H9 (cell line): ENCODE measurements at regions not wholly inside any gene's neighbourhood (a gene's known extent, or its start where the extent isn't known, plus 50 kb on each side); places are given as distances from the start of the nearest gene placed in this dataset.
A peak's percentile ranks its signal among the peaks of the same experiment; 100 is the strongest.

Experiments
- DNase-seq: peaks from one replicate; pipeline ENCODE4 v3.0.0-alpha.2; 2017
- H2AFZ ChIP-seq: one replicate; pipeline ENCODE4 v1.6.1; 2013; ENCODE audit warnings: mild to moderate bottlenecking, low read length, control low read depth, moderate library complexity
- H2AK5ac ChIP-seq: 2 replicates; pipeline ENCODE4 v1.6.1; 2013; ENCODE audit warnings: low read length, control low read depth, mixed read lengths; ENCODE audit not compliant: insufficient read length
- H2BK120ac ChIP-seq: one replicate; pipeline ENCODE4 v1.6.1; 2013; ENCODE audit warnings: low read depth, mild to moderate bottlenecking, low read length, control low read depth, inconsistent platforms; ENCODE audit not compliant: poor library complexity, severe bottlenecking
- H2BK12ac ChIP-seq: 2 replicates; pipeline ENCODE4 v1.6.1; 2013; ENCODE audit warnings: low read length, control low read depth, mixed read lengths, low read depth; ENCODE audit not compliant: insufficient read length
- H2BK15ac ChIP-seq: 2 replicates; pipeline ENCODE4 v1.6.1; 2013; ENCODE audit warnings: low read depth, low read length, control low read depth
- H2BK20ac ChIP-seq: one replicate; pipeline ENCODE4 v1.6.1; 2013; ENCODE audit warnings: low read depth, mild to moderate bottlenecking, low read length, control low read depth, inconsistent platforms; ENCODE audit not compliant: poor library complexity, severe bottlenecking
- H2BK5ac ChIP-seq: 2 replicates; pipeline ENCODE4 v1.6.1; 2013; ENCODE audit warnings: low read length, control low read depth, mixed read lengths; ENCODE audit not compliant: insufficient read length
- H3K14ac ChIP-seq: 2 replicates; pipeline ENCODE4 v1.6.1; 2013; ENCODE audit warnings: low read length, control low read depth; ENCODE audit not compliant: insufficient read depth
- H3K18ac ChIP-seq: 2 replicates; pipeline ENCODE4 v1.6.1; 2013; ENCODE audit warnings: low read depth, mild to moderate bottlenecking, mixed read lengths, low read length, control low read depth; ENCODE audit not compliant: insufficient read length
- H3K23ac ChIP-seq: 2 replicates; pipeline ENCODE4 v1.6.1; 2013; ENCODE audit warnings: low read length, control low read depth, mixed read lengths, low read depth; ENCODE audit not compliant: insufficient read length
- H3K23me2 ChIP-seq: 2 replicates; pipeline ENCODE4 v1.6.1; 2013; ENCODE audit warnings: low read depth, mild to moderate bottlenecking, mixed read lengths, low read length, control low read depth; ENCODE audit not compliant: insufficient read length, poor library complexity, severe bottlenecking
- H3K27ac ChIP-seq: 2 replicates; pipeline ENCODE4 v1.5.1; 2013; ENCODE audit warnings: low read length, control low read depth, mixed read lengths, low read depth; ENCODE audit not compliant: insufficient read length
- H3K27me3 ChIP-seq: 2 replicates; pipeline ENCODE4 v1.6.1; 2013; ENCODE audit warnings: low read length, control low read depth, inconsistent platforms; ENCODE audit not compliant: insufficient read depth
- H3K4ac ChIP-seq: 2 replicates; pipeline ENCODE4 v1.6.1; 2013; ENCODE audit warnings: low read depth, mild to moderate bottlenecking, control low read depth, inconsistent platforms, low read length, moderate library complexity
- H3K4me1 ChIP-seq: 2 replicates; pipeline ENCODE4 v1.6.1; 2013; ENCODE audit warnings: low read length, control low read depth, inconsistent platforms; ENCODE audit not compliant: insufficient read depth
- H3K4me2 ChIP-seq: 2 replicates; pipeline ENCODE4 v1.6.1; 2013; ENCODE audit warnings: low read length, control low read depth, mixed read lengths; ENCODE audit not compliant: insufficient read length, insufficient read depth
- H3K56ac ChIP-seq: 2 replicates; pipeline ENCODE4 v1.6.1; 2013; ENCODE audit warnings: low read depth, mild to moderate bottlenecking, mixed read lengths, low read length, control low read depth; ENCODE audit not compliant: insufficient read length
- H3K79me1 ChIP-seq: 2 replicates; pipeline ENCODE4 v1.6.1; 2013; ENCODE audit warnings: low read depth, mild to moderate bottlenecking, moderate library complexity, low read length, control low read depth, inconsistent platforms; ENCODE audit not compliant: insufficient read depth, poor library complexity, severe bottlenecking
- H3K79me2 ChIP-seq: 2 replicates; pipeline ENCODE4 v1.6.1; 2013; ENCODE audit warnings: low read length, control low read depth, inconsistent platforms; ENCODE audit not compliant: insufficient read depth
- H3K9ac ChIP-seq: 2 replicates; pipeline ENCODE4 v1.6.1; 2013; ENCODE audit warnings: low read length, control low read depth, mixed read lengths; ENCODE audit not compliant: insufficient read length; ENCODE audit errors: extremely low read depth
- H3K9me3 ChIP-seq: one replicate; pipeline ENCODE4 v1.6.1; 2013; ENCODE audit warnings: low read depth, low read length, inconsistent platforms; ENCODE audit not compliant: control insufficient read depth
- H3T11ph ChIP-seq: one replicate; pipeline ENCODE4 v1.6.1; 2013; ENCODE audit warnings: mild to moderate bottlenecking, low read length, control low read depth, inconsistent platforms
- H4K20me1 ChIP-seq: one replicate; pipeline ENCODE4 v1.6.1; 2013; ENCODE audit not compliant: control insufficient read depth, insufficient read length, insufficient read depth
- H4K5ac ChIP-seq: 2 replicates; pipeline ENCODE4 v1.6.1; 2013; ENCODE audit warnings: low read depth, mild to moderate bottlenecking, mixed read lengths, low read length, control low read depth; ENCODE audit not compliant: insufficient read length
- H4K8ac ChIP-seq: replicated peaks from 2 replicates; pipeline ENCODE4 v1.6.1; 2013; ENCODE audit warnings: low read length, control low read depth, mixed read lengths, low read depth; ENCODE audit not compliant: insufficient read length
- H4K91ac ChIP-seq: 2 replicates; pipeline ENCODE4 v1.6.1; 2013; ENCODE audit warnings: low read depth, mild to moderate bottlenecking, moderate library complexity, mixed read lengths, low read length, control low read depth; ENCODE audit not compliant: insufficient read length
- H3K27ac Mint-ChIP-seq, 3 experiments: 2 replicates in 2 of 3; 3 replicates in 1 of 3; pipeline ENCODE4 v1.8.0; 2020 to 2021; ENCODE audit warnings: mixed read lengths in 3 of 3, mild to moderate bottlenecking in 1 of 3, moderate library complexity in 1 of 3
- H3K27me3 Mint-ChIP-seq: 2 replicates; pipeline ENCODE4 v1.8.0; 2021; ENCODE audit warnings: low read depth, mild to moderate bottlenecking, moderate library complexity, mixed read lengths
- H3K36me3 Mint-ChIP-seq, 3 experiments: 2 replicates in 2 of 3; 3 replicates in 1 of 3; pipeline ENCODE4 v1.8.0; 2020 to 2021; ENCODE audit warnings: low read depth in 3 of 3, mixed read lengths in 3 of 3; ENCODE audit not compliant: insufficient read depth in 1 of 3
- H3K4me1 Mint-ChIP-seq, 2 experiments: 2 replicates each; pipeline ENCODE4 v1.8.0; 2020; ENCODE audit warnings: mixed read lengths in 2 of 2
- H3K4me3 Mint-ChIP-seq, 2 experiments: 2 replicates in 1 of 2; 3 replicates in 1 of 2; pipeline ENCODE4 v1.8.0; 2020 to 2021; ENCODE audit warnings: mild to moderate bottlenecking in 2 of 2, mixed read lengths in 2 of 2, moderate library complexity in 1 of 2
- H3K9me3 Mint-ChIP-seq, 2 experiments: 2 replicates in 1 of 2; 3 replicates in 1 of 2; pipeline ENCODE4 v1.8.0; 2020; ENCODE audit warnings: mild to moderate bottlenecking in 2 of 2, mixed read lengths in 2 of 2, moderate library complexity in 1 of 2
- WGBS: extraction: QIAGEN DNeasy Blood & Tissue Kit; methylation state at CpG from one replicate; pipeline ENCODE4 v1.1.7; 2013; ENCODE audit warnings: missing lambda C conversion rate, low lambda C conversion rate, mixed read lengths; ENCODE audit not compliant: insufficient read length; ENCODE audit errors: extremely low coverage; 5-methylcytosine and 5-hydroxymethylcytosine counted together
- TF ChIP-seq, protein P1 (sequence below): fragments of 200-600 bp; sonication (generic); conservative IDR thresholded peaks from 3 replicates; pipeline ENCODE4 v1.8.0; 2021; ENCODE audit warnings: antibody characterized with exemption, mild to moderate bottlenecking

DNA sequence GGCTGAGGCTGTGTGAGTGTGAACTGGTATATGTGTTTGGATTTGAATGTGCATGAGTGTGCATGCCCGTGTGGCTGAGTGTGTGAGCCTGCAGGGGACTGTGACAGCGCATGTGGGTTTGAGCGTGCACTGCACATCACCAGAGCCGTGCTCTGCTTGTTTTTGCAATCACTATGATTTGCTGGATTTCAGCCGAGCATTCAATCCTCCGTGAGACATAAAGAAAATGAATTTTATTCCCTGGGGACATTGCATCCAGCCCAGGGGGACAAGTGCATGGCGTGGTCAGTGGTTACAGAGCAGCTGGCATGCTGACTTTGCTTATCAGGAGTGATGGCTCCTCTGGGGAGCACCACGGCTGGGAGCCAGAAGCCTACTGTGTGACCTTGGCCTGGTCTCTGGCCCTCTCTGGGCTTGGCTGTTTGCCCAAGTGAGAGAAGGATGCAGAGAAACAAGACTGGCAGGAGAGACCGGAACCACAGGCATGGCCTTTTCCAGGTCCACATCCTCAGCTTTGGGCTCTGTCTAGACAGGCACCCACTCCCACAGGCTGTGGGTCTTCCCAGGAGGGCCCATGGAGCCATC lies 160.2 kb upstream of the UNC5B start:
- no peaks in the 10 kb centered on the region for H3K23me2 ChIP-seq
- no peak overlapping the region for H3K4ac ChIP-seq
- no CpG with 5 or more reads among the region's 9 CpGs for WGBS
- H2AK5ac ChIP-seq, result no peak overlapping the region
- no peak overlapping the region for H3K56ac ChIP-seq
- no peaks in the 10 kb centered on the region for H3K9me3 ChIP-seq
- H3K4me1 Mint-ChIP-seq, result no peaks in the 10 kb centered on the region
- no peak overlapping the region for H3K18ac ChIP-seq
- no peak overlapping the region for H2BK120ac ChIP-seq
- no peak for DNase-seq
- H3K79me2 ChIP-seq, result no peaks in the 10 kb centered on the region
- no peak overlapping the region for H4K8ac ChIP-seq
- peaks cover 0 to 4% of the 10 kb centered on the region in 2 experiments; a peak in 1 of 5 replicates for H3K9me3 Mint-ChIP-seq
- no peak overlapping the region for H3K9ac ChIP-seq
- H3K27me3 ChIP-seq, result no peaks in the 10 kb centered on the region
- no peak overlapping the region for H3T11ph ChIP-seq
- H3K4me2 ChIP-seq, result no peak overlapping the region
- peaks cover 2% of the 10 kb centered on the region for H3K27me3 Mint-ChIP-seq
- H2BK15ac ChIP-seq, result no peak overlapping the region
- H4K5ac ChIP-seq, result no peak overlapping the region
- no peak overlapping the region for H3K27ac ChIP-seq
- no peaks in the 10 kb centered on the region for H3K36me3 Mint-ChIP-seq
- no peaks in the 10 kb centered on the region for H3K4me1 ChIP-seq
- no peak overlapping the region for H2BK5ac ChIP-seq
- no peak overlapping the region for H2BK12ac ChIP-seq
- TF ChIP-seq, protein P1, sequence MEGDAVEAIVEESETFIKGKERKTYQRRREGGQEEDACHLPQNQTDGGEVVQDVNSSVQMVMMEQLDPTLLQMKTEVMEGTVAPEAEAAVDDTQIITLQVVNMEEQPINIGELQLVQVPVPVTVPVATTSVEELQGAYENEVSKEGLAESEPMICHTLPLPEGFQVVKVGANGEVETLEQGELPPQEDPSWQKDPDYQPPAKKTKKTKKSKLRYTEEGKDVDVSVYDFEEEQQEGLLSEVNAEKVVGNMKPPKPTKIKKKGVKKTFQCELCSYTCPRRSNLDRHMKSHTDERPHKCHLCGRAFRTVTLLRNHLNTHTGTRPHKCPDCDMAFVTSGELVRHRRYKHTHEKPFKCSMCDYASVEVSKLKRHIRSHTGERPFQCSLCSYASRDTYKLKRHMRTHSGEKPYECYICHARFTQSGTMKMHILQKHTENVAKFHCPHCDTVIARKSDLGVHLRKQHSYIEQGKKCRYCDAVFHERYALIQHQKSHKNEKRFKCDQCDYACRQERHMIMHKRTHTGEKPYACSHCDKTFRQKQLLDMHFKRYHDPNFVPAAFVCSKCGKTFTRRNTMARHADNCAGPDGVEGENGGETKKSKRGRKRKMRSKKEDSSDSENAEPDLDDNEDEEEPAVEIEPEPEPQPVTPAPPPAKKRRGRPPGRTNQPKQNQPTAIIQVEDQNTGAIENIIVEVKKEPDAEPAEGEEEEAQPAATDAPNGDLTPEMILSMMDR, result no peak
- no peak overlapping the region for H2AFZ ChIP-seq
- H3K27ac Mint-ChIP-seq, result no peak overlapping the region
- H4K91ac ChIP-seq, result no peak overlapping the region
- no peaks in the 10 kb centered on the region for H3K79me1 ChIP-seq
- no peak overlapping the region for H3K4me3 Mint-ChIP-seq
- peaks cover 4% of the 10 kb centered on the region for H4K20me1 ChIP-seq
- no peak overlapping the region for H2BK20ac ChIP-seq
- H3K23ac ChIP-seq, result peak overlapping the region; percentile 6
- no peak overlapping the region for H3K14ac ChIP-seq
